Activated CD4-positive, alpha-beta T cell treated with anti-CD3 and anti-CD28 coated beads for 36 hours (primary cell): ENCODE measurements at regions not wholly inside any gene's neighbourhood (a gene's known extent, or its start where the extent isn't known, plus 50 kb on each side); places are given as distances from the start of the nearest gene placed in this dataset.

Source experiments
- ATAC-seq: fragments of 200-7000 bp; cut with Tn5 transposase; one replicate; pipeline ENCODE4 v1.10.0; 2021; ENCODE audit warnings: mild to moderate bottlenecking, moderate library complexity
- CTCF ChIA-PET: fragments of 350-600 bp; sonication (Branson Sonifier 250); formaldehyde crosslinking; loops from one replicate; lab custom pipeline; 2021; ENCODE audit warnings: antibody characterized with exemption; lab: Charles Lee
- POLR2A ChIA-PET: fragments of 350-600 bp; sonication (Branson Sonifier 250); formaldehyde crosslinking; loops from one replicate; lab custom pipeline; 2021; ENCODE audit warnings: antibody characterized with exemption, inconsistent platforms; lab: Charles Lee
- DNase-seq: peaks from one replicate; pipeline ENCODE4 v3.0.0-alpha.2; 2020
- H3K27ac Mint-ChIP-seq: one replicate; pipeline ENCODE4 v1.8.0; 2021; ENCODE audit warnings: mixed read lengths
- H3K27me3 Mint-ChIP-seq: one replicate; pipeline ENCODE4 v1.8.0; 2021; ENCODE audit warnings: mixed read lengths
- H3K36me3 Mint-ChIP-seq: one replicate; pipeline ENCODE4 v1.8.0; 2021; ENCODE audit warnings: low read depth, mixed read lengths
- H3K4me1 Mint-ChIP-seq: one replicate; pipeline ENCODE4 v1.8.0; 2021; ENCODE audit warnings: mixed read lengths
- H3K4me3 Mint-ChIP-seq: one replicate; pipeline ENCODE4 v1.8.0; 2021; ENCODE audit warnings: mild to moderate bottlenecking, moderate library complexity, mixed read lengths
- H3K9me3 Mint-ChIP-seq: one replicate; pipeline ENCODE4 v1.8.0; 2021; ENCODE audit warnings: low read depth, mixed read lengths
- intact Hi-C, 2 experiments: fragments of 100-400 bp; cut with DNase I in 1 of 2; cut with micrococcal nuclease in 1 of 2; formaldehyde crosslinking; loops; one replicate each; pipeline versions ENCODE4 v1.14.2 to v1.15.1; 2022 to 2024; cut with DNase I, micrococcal nuclease

GRCh38 chr13:47508527-47509228 lies 492.4 kb downstream of the SUCLA2 start:
- intact Hi-C loops = no loop called here
- POLR2A ChIA-PET = no interaction called here
- ATAC-seq (no peak), DNase-seq (no peak)
- Mint-ChIP-seq H3K27me3 (peaks cover 2% of the 10 kb centered on the region), H3K4me1 (no peaks in the 10 kb centered on the region), H3K36me3 (no peaks in the 10 kb centered on the region), H3K9me3 (no peaks in the 10 kb centered on the region), H3K4me3 (no peak overlapping the region), H3K27ac (no peak overlapping the region)
- CTCF ChIA-PET = no interaction called here

- ChIA-PET POLR2A (no interaction called here), CTCF (no interaction called here)
- Mint-ChIP-seq H3K9me3 (no peaks in the 10 kb centered on the region), H3K36me3 (no peaks in the 10 kb centered on the region), H3K4me3 (no peak overlapping the region), H3K27ac (no peak overlapping the region), H3K4me1 (no peaks in the 10 kb centered on the region), H3K27me3 (peaks cover 4% of the 10 kb centered on the region)
- no peak for ATAC-seq
- intact Hi-C loops = no loop called here
- no peak for DNase-seq
These were observed 497.6 kb downstream of the SUCLA2 start for GRCh38 chr13:47503475-47503874.

- H3K4me3 Mint-ChIP-seq = no peak overlapping the region
- H3K9me3 Mint-ChIP-seq = no peaks in the 10 kb centered on the region
- DNase-seq (no peak), ATAC-seq (no peak)
- intact Hi-C loops = no loop called here
- no peaks in the 10 kb centered on the region for H3K36me3 Mint-ChIP-seq
- no peaks in the 10 kb centered on the region for H3K4me1 Mint-ChIP-seq
- CTCF ChIA-PET = interaction anchor here (1.0 kb wide), 1 partner anchor 14 kb away, joined by 3 read pairs; no protein-coding TSS in a partner anchor
- POLR2A ChIA-PET = no interaction called here
- H3K27ac Mint-ChIP-seq = no peak overlapping the region
- peaks cover 2% of the 10 kb centered on the region for H3K27me3 Mint-ChIP-seq
These were observed 498.9 kb downstream of the SUCLA2 start for GRCh38 chr13:47502166-47502565.

GRCh38 chr13:47499358-47500150 lies 501.5 kb downstream of the SUCLA2 start:
- Mint-ChIP-seq H3K4me1 (no peaks in the 10 kb centered on the region), H3K4me3 (no peak overlapping the region), H3K36me3 (no peaks in the 10 kb centered on the region), H3K27me3 (peaks cover 5% of the 10 kb centered on the region), H3K27ac (no peak overlapping the region), H3K9me3 (no peaks in the 10 kb centered on the region)
- ChIA-PET POLR2A (interaction anchor here (0.7 kb wide), 1 partner anchor 475 kb away, joined by 3 read pairs; no protein-coding TSS in a partner anchor), CTCF (interaction anchor here (0.6 kb wide), 1 partner anchor 291 kb away, joined by 3 read pairs; no protein-coding TSS in a partner anchor)
- ATAC-seq (no peak), DNase-seq (no peak)
- intact Hi-C loops = no loop called here

GRCh38 chr13:47484548-47484947 lies 516.5 kb downstream of the SUCLA2 start:
- peaks cover 4% of the 10 kb centered on the region for H3K9me3 Mint-ChIP-seq
- H3K4me3 Mint-ChIP-seq = no peak overlapping the region
- ChIA-PET POLR2A (no interaction called here), CTCF (no interaction called here)
- DNase-seq (no peak), ATAC-seq (no peak)
- no peaks in the 10 kb centered on the region for H3K36me3 Mint-ChIP-seq
- intact Hi-C loops = no loop called here
- no peaks in the 10 kb centered on the region for H3K4me1 Mint-ChIP-seq
- no peak overlapping the region for H3K27ac Mint-ChIP-seq
- peaks cover 4% of the 10 kb centered on the region for H3K27me3 Mint-ChIP-seq

- no peak for DNase-seq
- CTCF ChIA-PET = no interaction called here
These were observed 519.5 kb downstream of the SUCLA2 start for GRCh38 chr13:47481536-47481935.

GRCh38 chr13:47480951-47481350 lies 520.1 kb downstream of the SUCLA2 start:
- Mint-ChIP-seq H3K9me3 (peaks cover 2% of the 10 kb centered on the region), H3K27me3 (peaks cover 2% of the 10 kb centered on the region), H3K27ac (no peak overlapping the region), H3K36me3 (no peaks in the 10 kb centered on the region), H3K4me1 (no peaks in the 10 kb centered on the region), H3K4me3 (no peak overlapping the region)
- DNase-seq = no peak
- ChIA-PET POLR2A (no interaction called here), CTCF (interaction anchor here (1.8 kb wide), 1 partner anchor 10 kb away, joined by 5 read pairs; no protein-coding TSS in a partner anchor)
- no peak for ATAC-seq
- intact Hi-C loops = no loop called here

More at GRCh38 chr13:47481536-47481935, 519.5 kb downstream of the SUCLA2 start:
- Mint-ChIP-seq H3K27me3 (peaks cover 4% of the 10 kb centered on the region), H3K36me3 (no peaks in the 10 kb centered on the region), H3K4me1 (no peaks in the 10 kb centered on the region), H3K27ac (no peak overlapping the region), H3K9me3 (peaks cover 4% of the 10 kb centered on the region), H3K4me3 (no peak overlapping the region)
- POLR2A ChIA-PET = no interaction called here
- intact Hi-C loops = no loop called here
- ATAC-seq = no peak

GRCh38 chr13:47480121-47480520 lies 521.0 kb downstream of the SUCLA2 start:
- ChIA-PET CTCF (interaction anchor here (1.8 kb wide), 1 partner anchor 11 kb away, joined by 5 read pairs; no protein-coding TSS in a partner anchor), POLR2A (no interaction called here)
- intact Hi-C loops = no loop called here
- Mint-ChIP-seq H3K27me3 (no peaks in the 10 kb centered on the region), H3K4me1 (no peaks in the 10 kb centered on the region), H3K9me3 (peaks cover 2% of the 10 kb centered on the region), H3K36me3 (no peaks in the 10 kb centered on the region), H3K27ac (no peak overlapping the region), H3K4me3 (no peak overlapping the region)
- no peak for ATAC-seq
- no peak for DNase-seq

GRCh38 chr13:47478985-47479384 lies 522.1 kb downstream of the SUCLA2 start:
- POLR2A ChIA-PET = no interaction called here
- H3K36me3 Mint-ChIP-seq = no peaks in the 10 kb centered on the region
- intact Hi-C loops = no loop called here
- H3K9me3 Mint-ChIP-seq = peaks cover 2% of the 10 kb centered on the region
- H3K27ac Mint-ChIP-seq = no peak overlapping the region
- DNase-seq (no peak), ATAC-seq (no peak)
- no peaks in the 10 kb centered on the region for H3K27me3 Mint-ChIP-seq
- H3K4me1 Mint-ChIP-seq = no peaks in the 10 kb centered on the region
- H3K4me3 Mint-ChIP-seq = no peak overlapping the region
- CTCF ChIA-PET = no interaction called here

GRCh38 chr13:47475441-47475948 lies 525.6 kb downstream of the SUCLA2 start:
- ATAC-seq (no peak), DNase-seq (no peak)
- Mint-ChIP-seq H3K36me3 (no peaks in the 10 kb centered on the region), H3K4me3 (no peak overlapping the region), H3K27me3 (no peaks in the 10 kb centered on the region), H3K4me1 (no peaks in the 10 kb centered on the region), H3K27ac (no peak overlapping the region), H3K9me3 (peaks cover 2% of the 10 kb centered on the region)
- ChIA-PET CTCF (no interaction called here), POLR2A (no interaction called here)
- intact Hi-C loops = no loop called here

- H3K4me3 Mint-ChIP-seq = no peak overlapping the region
- no peaks in the 10 kb centered on the region for H3K36me3 Mint-ChIP-seq
- CTCF ChIA-PET = no interaction called here
- peaks cover 2% of the 10 kb centered on the region for H3K9me3 Mint-ChIP-seq
- ATAC-seq (no peak), DNase-seq (no peak)
- intact Hi-C loops = no loop called here
- no peaks in the 10 kb centered on the region for H3K27me3 Mint-ChIP-seq
- H3K27ac Mint-ChIP-seq = no peak overlapping the region
- no peaks in the 10 kb centered on the region for H3K4me1 Mint-ChIP-seq
- POLR2A ChIA-PET = no interaction called here
These were observed 526.2 kb downstream of the SUCLA2 start for GRCh38 chr13:47474839-47475238.
